Calu3 (cell line): ENCODE measurements at regions not wholly inside any gene's neighbourhood (a gene's known extent, or its start where the extent isn't known, plus 50 kb on each side); places are given as distances from the start of the nearest gene placed in this dataset.

Experiments
- BruUV-seq: library from RNA; stranded (reverse); fragments of 400-500 nt; replicated peaks from 2 replicates; lab custom pipeline; 2021; lab: Mats Ljungman, UMichigan
- CTCF ChIA-PET: fragments of 300-600 bp; sonication (Branson Sonifier 250); formaldehyde crosslinking; loops from one replicate; lab custom pipeline; 2022; ENCODE audit warnings: antibody characterized with exemption; lab: Charles Lee
- DNase-seq: peaks from one replicate; pipeline ENCODE4 v3.0.0; 2022
- H3K27ac Mint-ChIP-seq: one replicate; pipeline ENCODE4 v1.8.0; 2022; ENCODE audit warnings: mixed read lengths; ENCODE audit not compliant: unreplicated experiment
- H3K27me3 Mint-ChIP-seq: one replicate; pipeline ENCODE4 v1.8.0; 2022; ENCODE audit warnings: mixed read lengths; ENCODE audit not compliant: unreplicated experiment
- H3K36me3 Mint-ChIP-seq: one replicate; pipeline ENCODE4 v1.8.0; 2022; ENCODE audit warnings: mild to moderate bottlenecking, moderate library complexity, mixed read lengths; ENCODE audit not compliant: insufficient read depth, unreplicated experiment
- H3K4me1 Mint-ChIP-seq: one replicate; pipeline ENCODE4 v1.8.0; 2022; ENCODE audit warnings: mild to moderate bottlenecking, low read depth, mixed read lengths; ENCODE audit not compliant: unreplicated experiment
- H3K4me3 Mint-ChIP-seq: one replicate; pipeline ENCODE4 v1.8.0; 2022; ENCODE audit warnings: mild to moderate bottlenecking, low read depth, moderate library complexity, mixed read lengths; ENCODE audit not compliant: unreplicated experiment
- H3K9me3 Mint-ChIP-seq: one replicate; pipeline ENCODE4 v1.8.0; 2022; ENCODE audit warnings: low read depth, mixed read lengths; ENCODE audit not compliant: unreplicated experiment
- CTCF ChIP-seq: fragments of 200-600 bp; IDR thresholded peaks from one replicate; pipeline ENCODE4 v1.8.0; 2022; ENCODE audit warnings: antibody characterized with exemption; ENCODE audit not compliant: unreplicated experiment
- intact Hi-C: fragments of 100-400 bp; cut with micrococcal nuclease; formaldehyde crosslinking; loops from one replicate; pipeline ENCODE4 v1.10.0; 2022; ENCODE audit not compliant: unreplicated experiment

DNA sequence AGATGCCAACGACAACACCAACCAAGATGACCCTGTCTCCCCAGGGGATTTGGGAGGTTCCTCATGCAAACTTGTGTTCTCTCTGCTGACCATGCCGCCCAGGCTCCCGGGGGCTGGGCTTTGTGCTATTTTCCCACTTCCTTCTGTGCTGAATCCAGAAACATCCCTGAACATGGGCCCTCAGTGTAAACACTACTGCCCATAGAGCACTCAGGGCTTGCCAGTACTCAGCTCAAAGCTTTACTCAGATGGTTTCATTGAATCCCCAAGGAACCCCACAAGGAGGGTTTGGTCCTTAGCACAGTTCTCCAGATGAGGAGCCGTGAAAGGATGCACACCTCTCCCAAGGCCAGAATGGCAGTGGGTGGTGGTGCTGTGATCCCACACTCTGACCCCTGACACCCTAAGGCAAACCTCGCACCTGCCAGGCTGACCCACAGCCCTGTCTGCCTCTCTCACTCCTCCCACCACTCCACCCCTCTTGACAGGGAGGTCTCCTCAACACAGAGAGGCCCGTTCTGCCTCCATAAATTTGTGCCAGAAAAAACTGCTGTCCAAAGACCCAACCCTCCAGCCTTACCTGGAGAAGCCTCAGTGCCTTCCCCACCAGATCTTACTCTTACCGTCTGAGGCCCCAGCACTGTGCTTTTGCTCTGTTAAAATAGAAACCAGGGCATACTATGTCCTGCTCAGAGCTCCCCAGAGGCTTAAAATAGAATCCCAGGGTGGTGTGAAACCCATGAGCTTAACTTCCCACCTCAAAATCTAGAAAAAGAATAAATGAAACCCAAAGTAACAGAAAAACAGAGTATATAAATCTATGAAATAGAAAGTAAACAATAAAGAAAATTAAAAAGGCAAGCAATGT lies 283.0 kb upstream of the CDH4 start:
- H3K4me3 Mint-ChIP-seq = no peak overlapping the region
- CTCF ChIA-PET = no interaction called here
- no peak for DNase-seq
- BruUV-seq = no TSS peak
- H3K9me3 Mint-ChIP-seq = peaks cover 3% of the 10 kb centered on the region
- no peaks in the 10 kb centered on the region for H3K36me3 Mint-ChIP-seq
- no peaks in the 10 kb centered on the region for H3K4me1 Mint-ChIP-seq
- no peak for TF ChIP-seq CTCF
- H3K27me3 Mint-ChIP-seq = no peaks in the 10 kb centered on the region
- no peak overlapping the region for H3K27ac Mint-ChIP-seq
- intact Hi-C loops = no loop called here

- intact Hi-C loops = no loop called here
- CTCF ChIA-PET = no interaction called here
- Mint-ChIP-seq H3K27me3 (no peaks in the 10 kb centered on the region), H3K36me3 (no peaks in the 10 kb centered on the region), H3K9me3 (peaks cover 3% of the 10 kb centered on the region), H3K27ac (no peak overlapping the region), H3K4me1 (no peaks in the 10 kb centered on the region), H3K4me3 (no peak overlapping the region)
- no peak for TF ChIP-seq CTCF
- BruUV-seq = no TSS peak
- DNase-seq = no peak
These were observed 281.5 kb upstream of the CDH4 start for GRCh38 chr20:60970601-60971000.

- Mint-ChIP-seq H3K9me3 (peaks cover 3% of the 10 kb centered on the region), H3K27ac (no peak overlapping the region), H3K4me3 (no peak overlapping the region), H3K27me3 (no peaks in the 10 kb centered on the region), H3K4me1 (no peaks in the 10 kb centered on the region), H3K36me3 (no peaks in the 10 kb centered on the region)
- BruUV-seq = no TSS peak
- DNase-seq = no peak
- CTCF ChIA-PET = no interaction called here
- intact Hi-C loops = no loop called here
- TF ChIP-seq CTCF = no peak
These were observed 278.0 kb upstream of the CDH4 start for GRCh38 chr20:60974022-60974421.

DNA sequence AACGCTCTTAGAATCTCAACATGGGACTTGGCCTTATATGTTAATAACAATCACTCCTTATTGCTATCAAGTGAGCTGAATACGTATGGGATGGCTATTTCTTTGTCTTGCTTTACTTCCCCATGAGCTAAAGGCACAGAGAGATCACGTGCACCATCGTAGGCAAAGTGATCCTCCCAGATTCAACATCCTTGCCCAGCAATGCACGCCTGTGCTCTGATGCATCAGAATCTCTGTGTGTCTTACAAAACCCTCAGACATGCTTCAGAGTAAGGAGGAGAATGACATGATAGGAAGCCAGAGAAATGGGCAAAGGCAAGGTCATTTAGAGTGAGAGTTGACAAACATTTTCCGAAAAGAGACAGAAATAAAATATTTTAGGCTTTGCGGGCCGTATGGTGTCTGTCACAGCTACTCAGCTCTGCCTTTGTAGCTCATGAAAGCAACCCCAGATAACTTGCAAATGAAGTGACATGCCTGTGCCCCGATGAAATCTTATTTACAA lies 277.6 kb upstream of the CDH4 start:
- no peaks in the 10 kb centered on the region for H3K4me1 Mint-ChIP-seq
- no peak for DNase-seq
- no peak overlapping the region for H3K4me3 Mint-ChIP-seq
- no peak overlapping the region for H3K27ac Mint-ChIP-seq
- TF ChIP-seq CTCF = no peak
- H3K36me3 Mint-ChIP-seq = no peaks in the 10 kb centered on the region
- CTCF ChIA-PET = no interaction called here
- peaks cover 3% of the 10 kb centered on the region for H3K9me3 Mint-ChIP-seq
- no TSS peak for BruUV-seq
- intact Hi-C loops = no loop called here
- no peaks in the 10 kb centered on the region for H3K27me3 Mint-ChIP-seq
